ENCODE measurements at regions not wholly inside any gene's neighbourhood (a gene's known extent, or its start where the extent isn't known, plus 50 kb on each side); places are given as distances from the start of the nearest gene placed in this dataset.

DNA sequence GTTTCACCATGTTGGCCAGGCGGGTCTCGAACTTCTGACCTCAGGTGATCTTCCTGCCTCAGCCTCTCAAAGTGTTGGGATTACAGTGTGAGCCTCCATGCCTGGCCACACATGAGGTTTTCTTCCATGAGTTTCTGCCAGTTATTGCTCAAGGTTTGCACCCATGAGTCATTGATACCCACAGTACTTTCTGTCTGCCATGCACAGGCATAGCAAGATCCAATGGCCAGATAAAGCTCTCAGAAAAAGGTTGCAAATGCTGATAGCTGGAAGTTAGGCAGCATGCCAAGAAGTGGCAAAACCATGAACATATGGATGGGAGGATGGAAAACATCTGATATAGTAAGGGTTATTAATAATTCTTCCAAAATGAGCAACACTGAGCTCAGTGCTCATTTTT, 298.7 kb upstream of the NRG3 start:
- TF ChIP-seq CTCF (IDR thresholded peaks at IDR 0.05): no peak
- TF ChIP-seq EZH2 (IDR thresholded peaks at IDR 0.05; ENCODE audit: borderline replicate concordance, insufficient read depth, low read depth, low read length, poor library complexity, severe bottlenecking): no peak

All from B cell (primary cell).